OCI-LY3 (cell line): ENCODE measurements at regions not wholly inside any gene's neighbourhood (a gene's known extent, or its start where the extent isn't known, plus 50 kb on each side); places are given as distances from the start of the nearest gene placed in this dataset.
A peak's percentile ranks its signal among the peaks of the same experiment; 100 is the strongest.

Experiments
- H2AFZ ChIP-seq: fragments of 200-600, 300-600 bp; shearing (Covaris generic); 2 replicates; pipeline ENCODE4 v1.6.0; 2014; ENCODE audit warnings: antibody characterized with exemption, low read depth, low read length
- H3K27ac ChIP-seq: fragments of 200-600, 300-600 bp; sonication (generic); 2 replicates; pipeline ENCODE4 v1.5.1; 2014; ENCODE audit warnings: mild to moderate bottlenecking, low read length, moderate library complexity, mixed read lengths
- H3K27me3 ChIP-seq: fragments of 200-600, 300-600 bp; sonication (generic); 2 replicates; pipeline ENCODE4 v1.6.1; 2014; ENCODE audit warnings: low read depth, low read length, mixed read lengths
- H3K36me3 ChIP-seq: fragments of 200-600, 300-600 bp; sonication (generic); replicated peaks from 2 replicates; pipeline ENCODE3; 2014; ENCODE audit warnings: low read depth, low read length, mixed read lengths
- H3K4me1 ChIP-seq: fragments of 300-600, 200-600 bp; sonication (generic); 2 replicates; pipeline ENCODE4 v1.6.1; 2014; ENCODE audit warnings: low read length, mixed read lengths
- H3K4me2 ChIP-seq: fragments of 200-600, 300-600 bp; sonication (generic); 2 replicates; pipeline ENCODE4 v1.6.1; 2014; ENCODE audit warnings: low read length, mixed read lengths
- H3K4me3 ChIP-seq: fragments of 300-600, 200-600 bp; sonication (generic); 2 replicates; pipeline ENCODE4 v1.5.1; 2014; ENCODE audit warnings: antibody characterized with exemption, mild to moderate bottlenecking, low read length, moderate library complexity
- H3K79me2 ChIP-seq: fragments of 300-600, 200-600 bp; shearing (Covaris generic); 2 replicates; pipeline ENCODE4 v1.6.1; 2014; ENCODE audit warnings: mild to moderate bottlenecking, low read length, mixed read lengths
- H3K9ac ChIP-seq: fragments of 300-600, 200-600 bp; shearing (Covaris generic); 2 replicates; pipeline ENCODE4 v1.6.0; 2014; ENCODE audit warnings: mild to moderate bottlenecking, low read length, moderate library complexity
- H3K9me3 ChIP-seq: fragments of 200-600, 300-600 bp; shearing (Covaris generic); 2 replicates; pipeline ENCODE4 v1.6.1; 2014; ENCODE audit warnings: low read length, mixed read lengths; ENCODE audit not compliant: insufficient read depth
- H4K20me1 ChIP-seq: fragments of 200-600, 300-600 bp; sonication (generic); 2 replicates; pipeline ENCODE4 v1.6.1; 2016; ENCODE audit warnings: low read length, mixed read lengths; ENCODE audit not compliant: insufficient read depth
- EZH2phosphoT487 ChIP-seq: fragments of 200-600 bp; shearing (Covaris generic); IDR thresholded peaks from 2 replicates; pipeline ENCODE4 v1.6.1; 2018; ENCODE audit warnings: antibody characterized with exemption, mixed run types, low read depth
- TF ChIP-seq, protein P1 (sequence below): fragments of 200-600, 300-600 bp; sonication (generic); IDR thresholded peaks from 2 replicates; pipeline ENCODE4 v1.5.1; 2014; ENCODE audit warnings: antibody characterized with exemption, low read length, low read depth

DNA sequence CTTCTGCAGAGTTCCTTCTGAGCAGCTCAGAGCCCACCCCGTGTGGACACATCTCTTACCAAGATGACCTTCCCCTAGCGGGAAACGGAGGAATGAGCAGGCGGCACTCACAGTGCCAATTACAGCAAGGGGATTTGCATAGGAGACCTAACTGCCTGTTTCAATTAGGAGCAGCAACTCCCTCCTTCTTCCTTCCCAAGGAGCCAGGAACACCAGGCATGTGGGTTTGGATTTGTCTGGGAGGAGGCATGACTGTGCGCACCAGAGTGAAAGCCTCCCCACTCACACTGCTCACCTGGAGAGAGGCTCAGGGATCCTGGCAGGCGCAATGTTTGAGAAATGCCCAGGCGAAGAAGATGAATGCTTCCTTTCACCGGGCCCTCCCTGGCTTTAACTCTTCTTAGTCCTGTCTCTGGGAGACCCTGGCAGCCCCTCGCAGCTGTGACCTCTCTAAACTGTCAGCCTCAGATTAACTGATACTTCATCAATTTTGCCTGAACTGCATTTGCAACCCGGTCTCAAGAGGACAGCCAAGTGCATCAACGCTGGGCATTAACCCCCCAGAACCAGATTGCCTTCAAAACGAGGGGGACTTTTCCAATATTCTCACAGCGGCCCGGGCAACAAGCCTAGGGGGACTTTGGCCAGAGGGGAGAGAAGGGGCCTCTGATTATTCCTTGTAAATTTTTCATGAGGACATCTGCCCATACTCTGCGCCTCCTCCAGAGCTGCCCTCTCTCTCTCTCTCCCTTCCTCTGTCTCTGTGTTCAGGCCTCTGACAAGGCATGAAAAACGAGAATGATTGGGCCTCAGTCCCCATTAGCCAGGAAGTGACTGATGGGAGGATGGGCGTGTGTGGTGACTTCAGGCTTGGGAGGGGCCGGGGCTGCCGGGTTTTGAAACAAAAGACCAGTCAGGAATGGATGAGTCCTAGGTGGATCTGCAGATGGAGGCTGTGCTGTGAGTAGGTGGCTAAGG is 93.8 kb downstream of the CMPK2 start:
- Histone ChIP-seq H2AFZ (peak overlapping the region; percentile 51; the same call in 1 of the 2 replicates), H3K79me2 (no peaks in the 10 kb centered on the region), H4K20me1 (no peaks in the 10 kb centered on the region), H3K27ac (no peak overlapping the region), H3K27me3 (peaks cover 19% of the 10 kb centered on the region), H3K4me1 (peaks cover 5% of the 10 kb centered on the region; the same call in 1 of the 2 replicates), H3K36me3 (no peaks in the 10 kb centered on the region), H3K4me2 (peak overlapping the region; percentile 25), H3K4me3 (no peak overlapping the region), H3K9me3 (no peaks in the 10 kb centered on the region), H3K9ac (no peak overlapping the region)
- no peak for TF ChIP-seq EZH2phosphoT487
- TF ChIP-seq, protein P1, sequence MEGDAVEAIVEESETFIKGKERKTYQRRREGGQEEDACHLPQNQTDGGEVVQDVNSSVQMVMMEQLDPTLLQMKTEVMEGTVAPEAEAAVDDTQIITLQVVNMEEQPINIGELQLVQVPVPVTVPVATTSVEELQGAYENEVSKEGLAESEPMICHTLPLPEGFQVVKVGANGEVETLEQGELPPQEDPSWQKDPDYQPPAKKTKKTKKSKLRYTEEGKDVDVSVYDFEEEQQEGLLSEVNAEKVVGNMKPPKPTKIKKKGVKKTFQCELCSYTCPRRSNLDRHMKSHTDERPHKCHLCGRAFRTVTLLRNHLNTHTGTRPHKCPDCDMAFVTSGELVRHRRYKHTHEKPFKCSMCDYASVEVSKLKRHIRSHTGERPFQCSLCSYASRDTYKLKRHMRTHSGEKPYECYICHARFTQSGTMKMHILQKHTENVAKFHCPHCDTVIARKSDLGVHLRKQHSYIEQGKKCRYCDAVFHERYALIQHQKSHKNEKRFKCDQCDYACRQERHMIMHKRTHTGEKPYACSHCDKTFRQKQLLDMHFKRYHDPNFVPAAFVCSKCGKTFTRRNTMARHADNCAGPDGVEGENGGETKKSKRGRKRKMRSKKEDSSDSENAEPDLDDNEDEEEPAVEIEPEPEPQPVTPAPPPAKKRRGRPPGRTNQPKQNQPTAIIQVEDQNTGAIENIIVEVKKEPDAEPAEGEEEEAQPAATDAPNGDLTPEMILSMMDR = no peak

DNA sequence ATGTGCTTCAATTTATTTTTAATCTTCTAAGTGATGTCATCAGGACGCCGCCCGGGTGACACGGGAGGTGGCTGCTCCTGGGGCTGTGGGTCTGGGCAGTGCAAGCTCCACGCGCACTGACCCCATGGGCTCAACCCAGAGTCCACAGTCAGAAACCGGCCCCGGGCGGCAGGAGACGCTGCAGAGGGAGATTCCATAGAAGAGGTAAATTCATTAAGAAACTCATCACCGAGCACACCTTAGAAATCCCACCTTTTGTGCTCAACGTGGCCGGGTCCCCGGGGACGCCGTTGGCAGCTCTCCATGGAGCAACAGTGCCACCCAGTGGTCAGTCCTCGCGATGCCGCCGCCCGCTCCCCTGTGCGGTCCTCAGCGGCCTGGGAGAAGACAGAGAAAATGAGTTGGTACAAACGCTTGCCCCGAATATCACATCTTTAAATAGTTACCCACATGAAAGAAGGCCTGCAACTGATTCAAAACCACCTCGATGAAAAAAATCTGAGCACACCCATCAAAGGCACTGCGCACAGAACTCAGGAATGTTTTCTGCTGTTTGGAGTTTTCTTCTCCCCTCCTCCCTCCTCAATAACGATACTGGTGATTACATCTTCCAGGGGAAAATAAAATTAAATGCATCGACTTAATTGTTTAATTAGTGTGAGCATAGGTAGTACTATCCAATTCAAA is 92.6 kb downstream of the CMPK2 start:
- H3K27me3 ChIP-seq = peaks cover 19% of the 10 kb centered on the region
- TF ChIP-seq EZH2phosphoT487 = no peak
- TF ChIP-seq, protein P1 = peak; percentile 94
- no peaks in the 10 kb centered on the region for H4K20me1 ChIP-seq
- H3K4me1 ChIP-seq = peaks cover 5% of the 10 kb centered on the region; the same call in 1 of the 2 replicates
- no peak overlapping the region for H2AFZ ChIP-seq
- peak overlapping the region; percentile 57 for H3K4me3 ChIP-seq
- no peak overlapping the region for H3K9ac ChIP-seq
- H3K79me2 ChIP-seq = no peaks in the 10 kb centered on the region
- no peak overlapping the region for H3K27ac ChIP-seq
- peak overlapping the region; percentile 77 for H3K4me2 ChIP-seq
- H3K36me3 ChIP-seq = no peaks in the 10 kb centered on the region
- H3K9me3 ChIP-seq = no peaks in the 10 kb centered on the region

DNA sequence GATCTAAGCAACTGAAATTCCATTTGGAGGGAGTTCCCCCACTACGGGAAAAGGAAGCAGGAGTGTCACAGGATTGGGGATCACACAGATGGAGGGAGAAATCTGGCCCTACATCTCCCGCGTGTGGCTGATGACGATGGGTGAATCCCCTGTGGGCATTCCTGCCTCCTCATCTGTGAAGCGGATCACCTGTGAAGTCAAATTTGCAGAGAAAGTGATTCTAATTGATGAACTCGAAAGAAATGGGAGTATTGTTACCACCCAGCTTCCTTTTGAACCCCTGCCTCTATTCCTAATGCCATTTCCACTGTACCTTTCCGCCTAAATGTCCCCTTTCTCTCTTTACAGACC is 92.0 kb downstream of the CMPK2 start:
- Histone ChIP-seq H3K27ac (no peak overlapping the region), H3K4me3 (peak overlapping the region; percentile 57; the same call in 1 of the 2 replicates), H3K4me1 (peaks cover 5% of the 10 kb centered on the region; the same call in 1 of the 2 replicates), H3K27me3 (peaks cover 19% of the 10 kb centered on the region), H2AFZ (no peak overlapping the region), H3K9ac (no peak overlapping the region), H3K36me3 (no peaks in the 10 kb centered on the region), H3K79me2 (no peaks in the 10 kb centered on the region), H4K20me1 (no peaks in the 10 kb centered on the region), H3K4me2 (peak overlapping the region; percentile 77), H3K9me3 (no peaks in the 10 kb centered on the region)
- TF ChIP-seq EZH2phosphoT487 = no peak
- TF ChIP-seq, protein P1 = no peak

DNA sequence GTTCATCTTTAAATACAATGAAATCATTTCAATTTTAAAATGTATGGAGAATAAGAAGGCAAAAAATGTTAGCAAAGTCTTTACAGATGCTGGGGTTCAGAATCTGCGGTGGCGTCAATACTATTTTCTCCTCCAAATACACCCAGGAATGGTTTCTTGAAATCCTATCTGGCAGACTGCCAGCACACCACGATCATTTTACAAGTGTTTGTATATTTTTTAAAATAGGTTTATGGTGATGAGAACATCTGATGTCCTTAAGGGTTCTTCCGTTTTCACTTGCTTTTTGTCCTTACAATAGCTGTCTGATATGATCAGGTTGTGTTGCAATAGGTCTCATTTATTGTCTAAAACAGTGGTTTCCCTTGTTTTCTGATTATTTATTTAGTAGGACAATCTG is 89.6 kb downstream of the CMPK2 start:
- H3K36me3 ChIP-seq = no peaks in the 10 kb centered on the region
- H3K4me1 ChIP-seq = peaks cover 12% of the 10 kb centered on the region
- no peak overlapping the region for H3K9ac ChIP-seq

More for the DNA sequence above, 89.6 kb downstream of the CMPK2 start:
- Histone ChIP-seq H3K27ac (no peak overlapping the region), H3K4me3 (no peak overlapping the region), H3K79me2 (no peaks in the 10 kb centered on the region), H3K4me2 (no peak overlapping the region), H3K9me3 (no peaks in the 10 kb centered on the region), H3K27me3 (peaks cover 19% of the 10 kb centered on the region), H4K20me1 (no peaks in the 10 kb centered on the region), H2AFZ (no peak overlapping the region)
- TF ChIP-seq, protein P1 = no peak
- no peak for TF ChIP-seq EZH2phosphoT487
